ENCODE measurements at regions not wholly inside any gene's neighbourhood (a gene's known extent, or its start where the extent isn't known, plus 50 kb on each side); places are given as distances from the start of the nearest gene placed in this dataset.

- Histone ChIP-seq H3K9me3 (ENCODE audit: control insufficient read depth, low read depth, low read length) (no peaks in the 10 kb centered on the region), H3K4me2 (ENCODE audit: control insufficient read depth, extremely low read depth, insufficient read depth, low read depth, low read length) (no peak overlapping the region), H3K4me3 (ENCODE audit: control insufficient read depth in 2 of 3, extremely low read depth in 1 of 3, insufficient read depth in 2 of 3, low read depth in 1 of 3, low read length in 3 of 3) (no peak overlapping the region), H2AFZ (ENCODE audit: control insufficient read depth, low read length) (no peak overlapping the region), H3K9me1 (ENCODE audit: control insufficient read depth, extremely low read depth, insufficient read depth, low read length) (no peaks in the 10 kb centered on the region), H3K4me1 (ENCODE audit: control insufficient read depth, extremely low read depth, insufficient read depth, low read length) (no peaks in the 10 kb centered on the region), H3K9ac (ENCODE audit: control insufficient read depth, extremely low read depth, insufficient read depth, low read length) (no peak overlapping the region), H4K20me1 (ENCODE audit: control insufficient read depth, extremely low read depth, insufficient read depth, low read length) (no peaks in the 10 kb centered on the region), H3K79me2 (ENCODE audit: control insufficient read depth, insufficient read depth, low read length) (no peaks in the 10 kb centered on the region), H3K27me3 (ENCODE audit: control insufficient read depth, extremely low read depth, insufficient read depth, low read length) (no peaks in the 10 kb centered on the region), H3K27ac (ENCODE audit: control insufficient read depth, insufficient read depth, low read length) (no peak overlapping the region), H3K36me3 (ENCODE audit: control insufficient read depth in 2 of 2, extremely low read depth in 1 of 2, insufficient read depth in 2 of 2, low read length in 2 of 2) (no peaks in the 10 kb centered on the region)
- dilution Hi-C loops (cut with MboI; ENCODE audit: extremely low pct_ligation_motif_present, low sequenced_read_pairs), result no loop called here
- no peak for DNase-seq (ENCODE audit: low read depth, low spot score)
- FAIRE-seq, result no peak
- TF ChIP-seq CTCF (optimal IDR thresholded peaks at IDR 0.05 in 1 of 3, IDR thresholded peaks at IDR 0.05 in 1 of 3, conservative IDR thresholded peaks at IDR 0.05 in 1 of 3; ENCODE audit: extremely low read depth in 1 of 3, insufficient read depth in 2 of 3, low read length in 3 of 3) (no peak), EZH2 (IDR thresholded peaks at IDR 0.05; ENCODE audit: low read length) (no peak)
These were observed 575.8 kb downstream of the CSNK1G3 start for GRCh38 chr5:124087752-124088151.

- H3K36me3 ChIP-seq (ENCODE audit: control insufficient read depth in 2 of 2, extremely low read depth in 1 of 2, insufficient read depth in 2 of 2, low read length in 2 of 2), result no peaks in the 10 kb centered on the region
- no peaks in the 10 kb centered on the region for H3K79me2 ChIP-seq (ENCODE audit: control insufficient read depth, insufficient read depth, low read length)
- H4K20me1 ChIP-seq (ENCODE audit: control insufficient read depth, extremely low read depth, insufficient read depth, low read length), result no peaks in the 10 kb centered on the region
- peak; percentile 85 for FAIRE-seq
- H3K4me2 ChIP-seq (ENCODE audit: control insufficient read depth, extremely low read depth, insufficient read depth, low read depth, low read length), result peak overlapping the region; percentile 6
- H2AFZ ChIP-seq (ENCODE audit: control insufficient read depth, low read length), result no peak overlapping the region
- dilution Hi-C loops (cut with MboI; ENCODE audit: extremely low pct_ligation_motif_present, low sequenced_read_pairs), result no loop called here
- H3K27ac ChIP-seq (ENCODE audit: control insufficient read depth, insufficient read depth, low read length), result no peak overlapping the region
- no peaks in the 10 kb centered on the region for H3K9me1 ChIP-seq (ENCODE audit: control insufficient read depth, extremely low read depth, insufficient read depth, low read length)
- no peaks in the 10 kb centered on the region for H3K27me3 ChIP-seq (ENCODE audit: control insufficient read depth, extremely low read depth, insufficient read depth, low read length)
- no peak overlapping the region for H3K9ac ChIP-seq (ENCODE audit: control insufficient read depth, extremely low read depth, insufficient read depth, low read length)
- no peak overlapping the region for H3K4me3 ChIP-seq (ENCODE audit: control insufficient read depth in 2 of 3, extremely low read depth in 1 of 3, insufficient read depth in 2 of 3, low read depth in 1 of 3, low read length in 3 of 3)
- H3K4me1 ChIP-seq (ENCODE audit: control insufficient read depth, extremely low read depth, insufficient read depth, low read length), result peaks cover 8% of the 10 kb centered on the region
- no peak for DNase-seq (ENCODE audit: low read depth, low spot score)
- H3K9me3 ChIP-seq (ENCODE audit: control insufficient read depth, low read depth, low read length), result no peaks in the 10 kb centered on the region
- TF ChIP-seq CTCF (optimal IDR thresholded peaks at IDR 0.05 in 1 of 3, IDR thresholded peaks at IDR 0.05 in 1 of 3, conservative IDR thresholded peaks at IDR 0.05 in 1 of 3; ENCODE audit: extremely low read depth in 1 of 3, insufficient read depth in 2 of 3, low read length in 3 of 3), result no peak
- TF ChIP-seq EZH2 (IDR thresholded peaks at IDR 0.05; ENCODE audit: low read length), result no peak
These were observed 568.3 kb downstream of the CSNK1G3 start for GRCh38 chr5:124080256-124080655.

All from keratinocyte (primary cell).